Erythroblast (primary cell): ENCODE measurements at regions not wholly inside any gene's neighbourhood (a gene's known extent, or its start where the extent isn't known, plus 50 kb on each side); places are given as distances from the start of the nearest gene placed in this dataset.

Source experiments
- GATA1 ChIP-seq: IDR thresholded peaks from 2 replicates; pipeline ENCODE4 v1.6.1; 2011; ENCODE audit warnings: low read depth, mild to moderate bottlenecking, control low read depth, low read length, moderate library complexity
- POLR2A ChIP-seq: IDR thresholded peaks from 2 replicates; pipeline ENCODE4 v1.6.1; 2011; ENCODE audit warnings: mild to moderate bottlenecking, low read length

DNA sequence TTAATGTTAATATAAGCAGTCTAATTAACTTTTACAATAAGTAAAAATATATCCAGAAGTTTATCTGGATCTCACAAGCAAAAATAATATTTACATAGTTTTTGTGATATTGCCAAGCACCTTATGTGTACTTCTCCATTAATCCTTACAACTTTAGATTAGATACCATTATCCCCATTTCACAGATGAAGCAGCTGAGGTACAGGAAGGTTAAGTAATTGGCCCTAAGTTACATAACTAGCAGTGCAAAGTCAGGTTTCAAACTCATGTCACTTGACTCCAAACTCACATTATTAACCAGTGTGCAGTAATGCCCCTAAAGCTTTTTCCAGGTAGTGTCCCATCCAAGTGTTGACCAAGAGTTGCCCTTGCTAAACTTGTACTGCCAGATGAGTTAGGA lies 248.6 kb upstream of the STXBP5 start:
- TF ChIP-seq POLR2A (no peak), GATA1 (no peak)
